Epithelial cell of proximal tubule (primary cell): ENCODE measurements at regions not wholly inside any gene's neighbourhood (a gene's known extent, or its start where the extent isn't known, plus 50 kb on each side); places are given as distances from the start of the nearest gene placed in this dataset.
"Not testable (repeated sequence)": the region's sequence is repeated elsewhere in the genome, so short reads cannot be mapped to it uniquely, and the experiment has no call there.

ENCODE experiments used
- DNase-seq: peaks from one replicate; pipeline ENCODE4 v3.0.0-alpha.2; 2011; ENCODE audit warnings: low read depth
- H3K4me3 ChIP-seq: 2 replicates; pipeline ENCODE4 v1.5.1; 2011; ENCODE audit warnings: low read depth, mild to moderate bottlenecking, low read length
- TF ChIP-seq, protein P1 (sequence below): conservative IDR thresholded peaks from 2 replicates; pipeline ENCODE4 v1.5.1; 2012; ENCODE audit warnings: low read depth, mild to moderate bottlenecking, low read length

DNA sequence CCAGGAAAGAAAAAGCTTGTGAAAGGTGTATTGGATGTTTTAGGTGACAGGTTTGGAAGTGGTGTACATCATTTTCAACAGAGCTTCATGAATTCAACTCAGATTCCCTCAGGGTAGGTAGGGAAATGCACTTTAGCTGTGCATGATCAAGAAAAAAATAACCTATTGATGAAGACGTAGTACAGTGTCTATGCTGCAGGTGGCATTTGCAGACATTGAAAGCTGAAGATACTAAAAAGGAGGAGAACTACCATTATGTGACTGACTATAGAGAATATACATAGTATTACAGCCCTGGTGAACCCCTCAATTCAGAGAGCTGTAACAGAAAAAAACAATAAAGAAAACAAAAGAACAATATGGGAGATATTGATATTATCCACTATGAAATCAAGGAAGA, 2344.7 kb upstream of the ACO1 start:
- no peak overlapping the region for H3K4me3 ChIP-seq
- TF ChIP-seq, protein P1, sequence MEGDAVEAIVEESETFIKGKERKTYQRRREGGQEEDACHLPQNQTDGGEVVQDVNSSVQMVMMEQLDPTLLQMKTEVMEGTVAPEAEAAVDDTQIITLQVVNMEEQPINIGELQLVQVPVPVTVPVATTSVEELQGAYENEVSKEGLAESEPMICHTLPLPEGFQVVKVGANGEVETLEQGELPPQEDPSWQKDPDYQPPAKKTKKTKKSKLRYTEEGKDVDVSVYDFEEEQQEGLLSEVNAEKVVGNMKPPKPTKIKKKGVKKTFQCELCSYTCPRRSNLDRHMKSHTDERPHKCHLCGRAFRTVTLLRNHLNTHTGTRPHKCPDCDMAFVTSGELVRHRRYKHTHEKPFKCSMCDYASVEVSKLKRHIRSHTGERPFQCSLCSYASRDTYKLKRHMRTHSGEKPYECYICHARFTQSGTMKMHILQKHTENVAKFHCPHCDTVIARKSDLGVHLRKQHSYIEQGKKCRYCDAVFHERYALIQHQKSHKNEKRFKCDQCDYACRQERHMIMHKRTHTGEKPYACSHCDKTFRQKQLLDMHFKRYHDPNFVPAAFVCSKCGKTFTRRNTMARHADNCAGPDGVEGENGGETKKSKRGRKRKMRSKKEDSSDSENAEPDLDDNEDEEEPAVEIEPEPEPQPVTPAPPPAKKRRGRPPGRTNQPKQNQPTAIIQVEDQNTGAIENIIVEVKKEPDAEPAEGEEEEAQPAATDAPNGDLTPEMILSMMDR = peak; percentile 8
- DNase-seq = no peak

DNA sequence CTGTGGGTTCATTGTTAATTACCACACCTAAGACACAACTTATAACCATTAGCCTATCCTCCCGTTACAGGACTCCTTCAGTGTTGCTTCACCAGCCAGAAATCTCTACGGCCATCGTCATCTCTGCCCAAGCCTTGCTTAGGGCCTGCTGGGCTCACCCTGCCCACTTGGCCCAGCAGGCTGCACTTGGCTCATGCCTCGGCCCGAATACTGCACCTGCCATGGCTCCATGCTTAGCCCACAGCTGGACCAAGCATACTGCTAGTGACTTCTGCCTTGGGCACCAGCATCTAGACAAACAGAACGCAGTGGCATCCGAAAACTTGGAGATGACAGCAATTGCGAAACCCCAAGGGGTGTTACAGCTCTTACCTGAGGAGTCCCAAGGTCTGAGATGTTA, 2336.0 kb upstream of the ACO1 start:
- TF ChIP-seq, protein P1 = no peak
- no peak overlapping the region for H3K4me3 ChIP-seq
- DNase-seq = no peak

DNA sequence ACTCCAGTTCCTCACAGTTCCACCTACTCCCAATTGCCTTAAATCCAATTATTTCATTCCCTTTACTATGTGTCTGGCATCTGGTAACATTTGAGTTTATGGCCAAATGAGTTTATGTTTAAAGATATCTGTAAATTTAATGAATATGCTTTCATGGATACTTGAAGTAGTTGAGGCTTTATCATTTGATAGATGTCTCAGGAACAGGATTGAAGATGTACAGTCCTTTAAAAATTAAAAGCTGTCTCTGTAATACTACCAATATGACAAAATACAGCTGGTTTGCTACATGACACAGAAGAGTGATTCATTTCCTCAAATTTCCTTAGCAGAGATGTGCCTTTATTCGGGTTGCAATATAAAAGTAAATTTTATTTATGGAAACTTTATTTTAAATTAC, 2326.0 kb upstream of the ACO1 start:
- DNase-seq = no peak
- TF ChIP-seq, protein P1 = no peak
- no peak overlapping the region for H3K4me3 ChIP-seq

DNA sequence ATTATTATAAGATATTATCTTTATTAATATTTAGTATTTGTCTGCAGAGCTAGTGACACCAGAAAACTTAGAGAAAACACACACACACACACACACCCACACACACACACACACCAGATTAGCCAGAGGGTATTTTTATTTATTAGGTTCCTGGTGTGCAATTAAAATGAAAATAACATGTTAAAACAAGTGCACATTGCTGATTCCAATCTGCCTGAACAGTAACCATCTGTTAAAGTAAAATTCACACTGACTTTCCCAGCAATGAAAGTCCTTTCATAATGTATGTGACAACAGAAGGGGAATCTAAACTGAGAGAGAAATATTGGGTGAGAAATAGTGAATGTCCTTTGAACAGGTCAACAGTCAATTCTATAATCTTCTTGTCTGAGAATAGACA, 2323.5 kb upstream of the ACO1 start:
- no peak for DNase-seq
- TF ChIP-seq, protein P1 = no peak
- H3K4me3 ChIP-seq = no peak overlapping the region

DNA sequence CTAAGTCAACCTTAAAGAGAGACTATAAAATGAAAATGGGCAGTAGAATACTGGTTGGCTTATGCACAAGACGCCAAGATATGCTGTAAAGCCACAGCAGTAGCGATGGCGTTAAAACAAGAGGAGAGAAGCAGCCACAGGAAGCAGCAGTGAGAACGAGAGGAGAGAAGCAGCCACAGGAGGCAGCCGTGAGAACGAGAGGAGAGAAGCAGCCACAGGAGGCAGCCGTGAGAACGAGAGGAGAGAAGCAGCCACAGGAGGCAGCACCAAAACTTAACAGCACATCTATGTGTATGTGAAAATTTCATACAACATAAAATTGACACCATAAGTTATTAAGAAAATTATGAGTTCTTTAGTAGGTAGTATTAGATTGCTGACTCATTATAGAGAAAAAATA, 2318.6 kb upstream of the ACO1 start:
- DNase-seq = no peak
- no peak overlapping the region for H3K4me3 ChIP-seq
- TF ChIP-seq, protein P1 = no peak

DNA sequence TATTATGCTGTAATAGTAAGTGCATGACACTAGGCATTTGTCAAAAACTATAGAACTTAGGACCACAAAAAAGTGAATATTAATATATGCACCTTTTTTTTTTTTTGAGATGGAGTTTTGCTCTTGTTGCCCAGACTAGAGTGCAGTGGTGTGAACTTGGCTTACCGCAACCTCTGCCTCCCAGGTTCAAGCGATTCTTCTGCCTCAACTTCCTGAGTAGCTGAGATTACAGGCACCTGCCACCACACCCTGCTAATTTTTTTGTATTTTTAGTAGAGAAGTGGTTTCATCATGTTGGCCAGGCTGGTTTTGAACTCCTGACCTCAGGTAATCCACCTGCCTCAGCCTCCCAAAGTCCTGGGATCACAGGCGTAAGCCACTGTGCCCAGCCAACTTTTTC, 2315.2 kb upstream of the ACO1 start:
- DNase-seq, H3K4me3 ChIP-seq: not testable (repeated sequence)

DNA sequence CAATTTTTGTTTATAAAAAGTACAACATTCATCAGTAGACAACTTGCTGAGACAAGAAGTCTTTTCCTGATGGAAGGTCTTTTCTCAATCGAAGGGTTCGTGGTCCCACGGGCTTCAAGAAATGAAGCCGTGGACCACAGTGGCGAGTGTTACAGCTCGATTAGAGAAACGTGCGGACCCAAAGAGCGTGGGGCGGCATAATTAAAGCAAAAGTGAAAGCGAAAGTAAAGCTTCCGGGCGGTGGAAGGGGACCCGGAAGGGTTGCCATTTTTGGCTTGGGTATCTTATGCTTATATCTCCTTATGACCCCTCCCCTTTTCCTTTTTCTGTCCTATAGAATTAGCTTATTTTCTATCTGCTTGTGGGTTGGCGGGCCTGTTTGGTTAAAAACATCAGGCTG, 2309.4 kb upstream of the ACO1 start:
- no peak for DNase-seq
- TF ChIP-seq, protein P1 = no peak
- H3K4me3 ChIP-seq = no peak overlapping the region
